ENCODE measurements at regions not wholly inside any gene's neighbourhood (a gene's known extent, or its start where the extent isn't known, plus 50 kb on each side); places are given as distances from the start of the nearest gene placed in this dataset.

DNA sequence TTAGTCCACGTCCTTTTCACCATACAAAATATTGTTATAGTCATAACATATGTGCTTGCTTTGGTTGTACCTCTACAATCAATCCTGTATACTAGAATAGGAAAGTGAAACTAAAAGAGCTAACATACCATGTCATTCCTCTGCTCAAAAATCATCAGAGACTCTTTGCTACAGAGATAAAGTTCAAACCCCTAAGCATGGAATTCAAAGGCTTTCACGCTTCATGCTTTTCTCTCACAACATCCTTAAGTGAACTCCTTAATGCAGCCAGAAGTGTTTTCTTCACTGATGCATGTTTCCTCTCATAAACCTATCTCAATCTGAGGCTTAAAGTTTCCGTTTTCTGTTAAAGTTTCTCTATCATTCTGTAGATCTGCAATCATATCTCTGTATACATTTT is 744.6 kb upstream of the IGFBP7 start:
- DNase-seq (ENCODE audit: low read depth, low spot score) (no peak), ATAC-seq (no peak)
- Histone ChIP-seq H3K27ac (ENCODE audit: low read length) (no peak overlapping the region), H3K36me3 (ENCODE audit: control insufficient read depth, insufficient read depth, low read length) (no peaks in the 10 kb centered on the region), H3K9me3 (ENCODE audit: control insufficient read depth, insufficient read depth, low read depth, low read length) (no peaks in the 10 kb centered on the region), H3K4me1 (ENCODE audit: control insufficient read depth, insufficient read depth, low read length) (no peaks in the 10 kb centered on the region), H3K4me3 (ENCODE audit: low read depth in 2 of 2, low read length in 2 of 2) (no peak overlapping the region), H3K27me3 (ENCODE audit: control insufficient read depth, insufficient read depth, low read length) (no peaks in the 10 kb centered on the region)
- intact Hi-C loops (cut with micrococcal nuclease; ENCODE audit: unreplicated experiment) (no loop called here), in situ Hi-C loops (cut with HindIII; ENCODE audit: low pct_unique_long_range_greater_than_20kb, low sequenced_read_pairs) (no loop called here)
- no peak for TF ChIP-seq POLR2AphosphoS5 (IDR thresholded peaks at IDR 0.05; ENCODE audit: low read depth, low read length)
- TF ChIP-seq SIN3A (IDR thresholded peaks at IDR 0.05; ENCODE audit: borderline replicate concordance, insufficient read depth, low read depth, low read length): no peak
- no peak for TF ChIP-seq REST (IDR thresholded peaks at IDR 0.05; ENCODE audit: insufficient read depth in 1 of 2, low read depth in 2 of 2, low read length in 1 of 2)
- TF ChIP-seq TCF7L2 (IDR thresholded peaks at IDR 0.05; ENCODE audit: low read depth, low read length): no peak
- TF ChIP-seq, protein P1, sequence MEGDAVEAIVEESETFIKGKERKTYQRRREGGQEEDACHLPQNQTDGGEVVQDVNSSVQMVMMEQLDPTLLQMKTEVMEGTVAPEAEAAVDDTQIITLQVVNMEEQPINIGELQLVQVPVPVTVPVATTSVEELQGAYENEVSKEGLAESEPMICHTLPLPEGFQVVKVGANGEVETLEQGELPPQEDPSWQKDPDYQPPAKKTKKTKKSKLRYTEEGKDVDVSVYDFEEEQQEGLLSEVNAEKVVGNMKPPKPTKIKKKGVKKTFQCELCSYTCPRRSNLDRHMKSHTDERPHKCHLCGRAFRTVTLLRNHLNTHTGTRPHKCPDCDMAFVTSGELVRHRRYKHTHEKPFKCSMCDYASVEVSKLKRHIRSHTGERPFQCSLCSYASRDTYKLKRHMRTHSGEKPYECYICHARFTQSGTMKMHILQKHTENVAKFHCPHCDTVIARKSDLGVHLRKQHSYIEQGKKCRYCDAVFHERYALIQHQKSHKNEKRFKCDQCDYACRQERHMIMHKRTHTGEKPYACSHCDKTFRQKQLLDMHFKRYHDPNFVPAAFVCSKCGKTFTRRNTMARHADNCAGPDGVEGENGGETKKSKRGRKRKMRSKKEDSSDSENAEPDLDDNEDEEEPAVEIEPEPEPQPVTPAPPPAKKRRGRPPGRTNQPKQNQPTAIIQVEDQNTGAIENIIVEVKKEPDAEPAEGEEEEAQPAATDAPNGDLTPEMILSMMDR (IDR thresholded peaks at IDR 0.05): no peak
- POLR2A ChIA-PET: no interaction called here
- CTCF ChIA-PET: no interaction called here
- no TSS peak for BruUV-seq (replicated peaks)

GRCh38 chr4:57850141-57850540 is 740.0 kb upstream of the IGFBP7 start:
- no peak overlapping the region for H3K4me3 ChIP-seq (ENCODE audit: low read depth in 2 of 2, low read length in 2 of 2)
- intact Hi-C loops (cut with micrococcal nuclease; ENCODE audit: unreplicated experiment): no loop called here
- POLR2A ChIA-PET: interaction anchor here (0.5 kb wide), 1 partner anchor 572 kb away, joined by 3 read pairs; no protein-coding TSS in a partner anchor

More at GRCh38 chr4:57850141-57850540, 740.0 kb upstream of the IGFBP7 start:
- H3K4me1 ChIP-seq (ENCODE audit: control insufficient read depth, insufficient read depth, low read length): no peaks in the 10 kb centered on the region
- no peaks in the 10 kb centered on the region for H3K27me3 ChIP-seq (ENCODE audit: control insufficient read depth, insufficient read depth, low read length)
- no peak for TF ChIP-seq POLR2AphosphoS5 (IDR thresholded peaks at IDR 0.05; ENCODE audit: low read depth, low read length)
- no peak for TF ChIP-seq REST (IDR thresholded peaks at IDR 0.05; ENCODE audit: insufficient read depth in 1 of 2, low read depth in 2 of 2, low read length in 1 of 2)
- no peak for TF ChIP-seq SIN3A (IDR thresholded peaks at IDR 0.05; ENCODE audit: borderline replicate concordance, insufficient read depth, low read depth, low read length)
- TF ChIP-seq TCF7L2 (IDR thresholded peaks at IDR 0.05; ENCODE audit: low read depth, low read length): no peak
- TF ChIP-seq, protein P1 (IDR thresholded peaks at IDR 0.05): no peak
- H3K27ac ChIP-seq (ENCODE audit: low read length): no peak overlapping the region
- H3K9me3 ChIP-seq (ENCODE audit: control insufficient read depth, insufficient read depth, low read depth, low read length): no peaks in the 10 kb centered on the region
- no TSS peak for BruUV-seq (replicated peaks)
- H3K36me3 ChIP-seq (ENCODE audit: control insufficient read depth, insufficient read depth, low read length): no peaks in the 10 kb centered on the region
- CTCF ChIA-PET: interaction anchor here (0.5 kb wide), 1 partner anchor 466 kb away, joined by 7 read pairs; no protein-coding TSS in a partner anchor
- DNase-seq (ENCODE audit: low read depth, low spot score) (no peak), ATAC-seq (no peak)
- in situ Hi-C loops (cut with HindIII; ENCODE audit: low pct_unique_long_range_greater_than_20kb, low sequenced_read_pairs): no loop called here
